ENCODE measurements at regions not wholly inside any gene's neighbourhood (a gene's known extent, or its start where the extent isn't known, plus 50 kb on each side); places are given as distances from the start of the nearest gene placed in this dataset.

DNA sequence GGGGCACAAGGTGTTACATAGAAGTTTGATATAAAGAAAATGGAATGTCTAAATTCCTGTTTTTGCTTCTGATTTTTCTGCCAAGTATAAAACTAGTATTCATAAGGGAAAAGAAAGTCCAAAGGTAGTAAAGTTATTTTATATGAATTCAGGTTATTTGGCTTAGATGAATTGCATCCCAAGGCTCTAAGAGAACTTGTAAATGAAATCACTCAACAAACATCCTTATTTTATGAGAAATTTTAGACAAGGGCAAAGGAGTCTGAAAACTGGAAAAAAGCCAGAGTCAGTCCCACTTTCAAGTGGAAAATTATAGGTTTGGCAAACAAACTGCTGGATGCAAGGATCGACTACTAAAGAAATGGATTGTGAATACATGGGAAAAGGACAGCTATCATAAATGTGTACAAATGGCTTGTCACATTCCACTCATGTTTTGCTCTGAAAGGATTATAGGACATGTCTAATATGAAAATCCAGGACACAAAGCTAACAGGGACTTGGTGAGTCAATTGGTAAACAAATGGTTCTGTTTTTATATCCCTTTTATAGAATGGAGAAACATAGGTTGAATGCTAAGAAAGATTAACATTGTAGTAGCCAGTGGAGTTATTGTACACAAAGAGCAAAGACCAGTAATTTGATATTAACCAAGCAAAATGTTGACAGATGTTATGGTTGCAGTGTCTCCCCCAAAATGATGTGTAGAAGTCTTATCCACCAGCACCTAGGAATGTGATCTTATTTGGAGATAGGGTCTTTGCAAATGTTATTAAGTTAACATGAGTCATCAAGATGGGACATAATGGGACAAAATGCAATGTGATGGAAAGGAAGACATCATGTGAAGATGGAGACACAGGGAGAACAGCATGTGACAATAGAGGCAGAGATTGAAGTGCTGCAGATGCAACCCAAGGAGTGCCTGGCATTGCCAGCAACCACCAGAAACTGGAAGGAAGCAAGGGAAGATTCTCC lies 495.7 kb downstream of the TLE1 start:
- H3K27ac ChIP-seq (ENCODE audit: insufficient read length, low read depth, low read length): no peak overlapping the region
- Mint-ChIP-seq H3K27me3 (ENCODE audit: low read depth) (no peaks in the 10 kb centered on the region), H3K4me3 (no peak overlapping the region), H3K4me1 (no peaks in the 10 kb centered on the region), H3K36me3 (ENCODE audit: insufficient read depth in 1 of 3, low read depth in 3 of 3) (peaks cover 0 to 7% (median 0%) of the 10 kb centered on the region in 3 experiments; a peak in 2 of 7 replicates), H3K9me3 (peaks cover 7 to 10% of the 10 kb centered on the region in 2 experiments; a peak in 4 of 5 replicates), H3K27ac (no peak overlapping the region)
- no peaks in the 10 kb centered on the region for H3K9me3 ChIP-seq (ENCODE audit: control insufficient read depth, low read depth, low read length)
- no peak overlapping the region for H2BK20ac ChIP-seq (ENCODE audit: low read depth, low read length, poor library complexity, severe bottlenecking)
- H2AK5ac ChIP-seq (ENCODE audit: insufficient read length, low read length): no peak overlapping the region
- no peak overlapping the region for H3T11ph ChIP-seq (ENCODE audit: low read length)
- H3K23me2 ChIP-seq (ENCODE audit: insufficient read length, low read depth, low read length, poor library complexity, severe bottlenecking): no peaks in the 10 kb centered on the region
- H3K18ac ChIP-seq (ENCODE audit: insufficient read length, low read depth, low read length): no peak overlapping the region
- H3K27me3 ChIP-seq (ENCODE audit: insufficient read depth, low read length): no peaks in the 10 kb centered on the region
- H3K9ac ChIP-seq (ENCODE audit: extremely low read depth, insufficient read length, low read length): no peak overlapping the region
- no peak overlapping the region for H2BK120ac ChIP-seq (ENCODE audit: low read depth, low read length, poor library complexity, severe bottlenecking)
- TF ChIP-seq, protein P1, sequence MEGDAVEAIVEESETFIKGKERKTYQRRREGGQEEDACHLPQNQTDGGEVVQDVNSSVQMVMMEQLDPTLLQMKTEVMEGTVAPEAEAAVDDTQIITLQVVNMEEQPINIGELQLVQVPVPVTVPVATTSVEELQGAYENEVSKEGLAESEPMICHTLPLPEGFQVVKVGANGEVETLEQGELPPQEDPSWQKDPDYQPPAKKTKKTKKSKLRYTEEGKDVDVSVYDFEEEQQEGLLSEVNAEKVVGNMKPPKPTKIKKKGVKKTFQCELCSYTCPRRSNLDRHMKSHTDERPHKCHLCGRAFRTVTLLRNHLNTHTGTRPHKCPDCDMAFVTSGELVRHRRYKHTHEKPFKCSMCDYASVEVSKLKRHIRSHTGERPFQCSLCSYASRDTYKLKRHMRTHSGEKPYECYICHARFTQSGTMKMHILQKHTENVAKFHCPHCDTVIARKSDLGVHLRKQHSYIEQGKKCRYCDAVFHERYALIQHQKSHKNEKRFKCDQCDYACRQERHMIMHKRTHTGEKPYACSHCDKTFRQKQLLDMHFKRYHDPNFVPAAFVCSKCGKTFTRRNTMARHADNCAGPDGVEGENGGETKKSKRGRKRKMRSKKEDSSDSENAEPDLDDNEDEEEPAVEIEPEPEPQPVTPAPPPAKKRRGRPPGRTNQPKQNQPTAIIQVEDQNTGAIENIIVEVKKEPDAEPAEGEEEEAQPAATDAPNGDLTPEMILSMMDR (conservative IDR thresholded peaks at IDR 0.05): no peak
- H4K91ac ChIP-seq (ENCODE audit: insufficient read length, low read depth, low read length): no peak overlapping the region
- H3K4me1 ChIP-seq (ENCODE audit: insufficient read depth, low read length): no peaks in the 10 kb centered on the region
- WGBS (ENCODE audit: extremely low coverage, insufficient read length, low lambda C conversion rate): no CpG with 5 or more reads among the region's 1 CpG
- H3K4ac ChIP-seq (ENCODE audit: low read depth, low read length): no peak overlapping the region
- no peak overlapping the region for H2AFZ ChIP-seq (ENCODE audit: low read length)
- no peak overlapping the region for H2BK15ac ChIP-seq (ENCODE audit: low read depth, low read length)
- H3K23ac ChIP-seq (ENCODE audit: insufficient read length, low read depth, low read length): no peak overlapping the region
- DNase-seq: no peak
- no peak overlapping the region for H4K5ac ChIP-seq (ENCODE audit: insufficient read length, low read depth, low read length)
- no peaks in the 10 kb centered on the region for H4K20me1 ChIP-seq (ENCODE audit: control insufficient read depth, insufficient read depth, insufficient read length)
- no peak overlapping the region for H4K8ac ChIP-seq (replicated peaks; ENCODE audit: insufficient read length, low read depth, low read length)
- no peak overlapping the region for H2BK12ac ChIP-seq (ENCODE audit: insufficient read length, low read depth, low read length)
- no peak overlapping the region for H3K14ac ChIP-seq (ENCODE audit: insufficient read depth, low read length)
- no peak overlapping the region for H3K4me2 ChIP-seq (ENCODE audit: insufficient read depth, insufficient read length, low read length)
- no peak overlapping the region for H2BK5ac ChIP-seq (ENCODE audit: insufficient read length, low read length)
- no peaks in the 10 kb centered on the region for H3K79me2 ChIP-seq (ENCODE audit: insufficient read depth, low read length)
- no peaks in the 10 kb centered on the region for H3K79me1 ChIP-seq (ENCODE audit: insufficient read depth, low read depth, low read length, poor library complexity, severe bottlenecking)
- H3K56ac ChIP-seq (ENCODE audit: insufficient read length, low read depth, low read length): no peak overlapping the region

All from H9 (cell line).